Skeletal muscle satellite cell (primary cell): ENCODE measurements at regions not wholly inside any gene's neighbourhood (a gene's known extent, or its start where the extent isn't known, plus 50 kb on each side); places are given as distances from the start of the nearest gene placed in this dataset.

Source experiments
- H3K27me3 ChIP-seq: 2 replicates; pipeline ENCODE4 v1.7.0; 2013; ENCODE audit warnings: low read length; ENCODE audit not compliant: control insufficient read depth, insufficient read depth
- H3K36me3 ChIP-seq: 2 replicates; pipeline ENCODE4 v1.7.0; 2013; ENCODE audit warnings: mild to moderate bottlenecking, control low read depth, low read length; ENCODE audit not compliant: insufficient read depth
- H3K4me1 ChIP-seq: 2 replicates; pipeline ENCODE4 v1.7.0; 2013; ENCODE audit warnings: low read length; ENCODE audit not compliant: control insufficient read depth, insufficient read depth
- H3K4me2 ChIP-seq: 2 replicates; pipeline ENCODE4 v1.7.0; 2013; ENCODE audit warnings: mild to moderate bottlenecking, low read length
- H3K4me3 ChIP-seq: 2 replicates; pipeline ENCODE4 v1.7.0; 2013; ENCODE audit warnings: low read length
- H3K9ac ChIP-seq: 2 replicates; pipeline ENCODE4 v1.7.0; 2013; ENCODE audit warnings: mild to moderate bottlenecking, low read depth, low read length, moderate library complexity
- H3K9me3 ChIP-seq: replicated peaks from 2 replicates; pipeline ENCODE4 v1.7.0; 2013; ENCODE audit warnings: mild to moderate bottlenecking, control low read depth, low read length

- no peaks in the 10 kb centered on the region for H3K36me3 ChIP-seq
- no peak overlapping the region for H3K4me3 ChIP-seq
- no peaks in the 10 kb centered on the region for H3K4me1 ChIP-seq
- no peak overlapping the region for H3K9ac ChIP-seq
- H3K9me3 ChIP-seq, result no peaks in the 10 kb centered on the region
- no peak overlapping the region for H3K4me2 ChIP-seq
- H3K27me3 ChIP-seq, result no peaks in the 10 kb centered on the region
Observed at GRCh38 chr5:58145397-58145934, 314.4 kb downstream of the PLK2 start.

- H3K9ac ChIP-seq, result no peak overlapping the region
- no peaks in the 10 kb centered on the region for H3K9me3 ChIP-seq
- H3K4me1 ChIP-seq, result no peaks in the 10 kb centered on the region
- H3K36me3 ChIP-seq, result no peaks in the 10 kb centered on the region
- no peaks in the 10 kb centered on the region for H3K27me3 ChIP-seq
- no peak overlapping the region for H3K4me3 ChIP-seq
- no peak overlapping the region for H3K4me2 ChIP-seq
Observed at GRCh38 chr5:58143727-58144126, 316.2 kb downstream of the PLK2 start.

GRCh38 chr5:58143181-58143580 lies 316.7 kb downstream of the PLK2 start:
- Histone ChIP-seq H3K9me3 (no peaks in the 10 kb centered on the region), H3K4me1 (no peaks in the 10 kb centered on the region), H3K36me3 (no peaks in the 10 kb centered on the region), H3K9ac (no peak overlapping the region), H3K4me2 (no peak overlapping the region), H3K4me3 (no peak overlapping the region), H3K27me3 (no peaks in the 10 kb centered on the region)

- no peaks in the 10 kb centered on the region for H3K27me3 ChIP-seq
- H3K9me3 ChIP-seq, result no peaks in the 10 kb centered on the region
- H3K36me3 ChIP-seq, result no peaks in the 10 kb centered on the region
- peaks cover 23% of the 10 kb centered on the region for H3K4me1 ChIP-seq
- H3K9ac ChIP-seq, result no peak overlapping the region
- H3K4me2 ChIP-seq, result no peak overlapping the region
- H3K4me3 ChIP-seq, result no peak overlapping the region
Observed at GRCh38 chr5:58138791-58139190, 321.1 kb downstream of the PLK2 start.

- Histone ChIP-seq H3K27me3 (no peaks in the 10 kb centered on the region), H3K4me1 (peaks cover 30% of the 10 kb centered on the region), H3K4me3 (no peak overlapping the region), H3K4me2 (peak overlapping the region; percentile 5), H3K36me3 (no peaks in the 10 kb centered on the region), H3K9ac (no peak overlapping the region), H3K9me3 (no peaks in the 10 kb centered on the region)
Observed at GRCh38 chr5:58136406-58136805, 323.5 kb downstream of the PLK2 start.

- no peak overlapping the region for H3K9ac ChIP-seq
- H3K27me3 ChIP-seq, result no peaks in the 10 kb centered on the region
- peak overlapping the region; percentile 5 for H3K4me2 ChIP-seq
- no peaks in the 10 kb centered on the region for H3K36me3 ChIP-seq
- no peak overlapping the region for H3K4me3 ChIP-seq
- peaks cover 30% of the 10 kb centered on the region for H3K4me1 ChIP-seq
- no peaks in the 10 kb centered on the region for H3K9me3 ChIP-seq
Observed at GRCh38 chr5:58135571-58136335, 324.1 kb downstream of the PLK2 start.

GRCh38 chr5:58133631-58134296 lies 326.1 kb downstream of the PLK2 start:
- no peaks in the 10 kb centered on the region for H3K27me3 ChIP-seq
- no peaks in the 10 kb centered on the region for H3K9me3 ChIP-seq
- no peak overlapping the region for H3K4me3 ChIP-seq
- H3K4me1 ChIP-seq, result peaks cover 30% of the 10 kb centered on the region
- peak overlapping the region; percentile 34 for H3K4me2 ChIP-seq
- no peaks in the 10 kb centered on the region for H3K36me3 ChIP-seq
- H3K9ac ChIP-seq, result no peak overlapping the region

GRCh38 chr5:58133216-58133615 lies 326.7 kb downstream of the PLK2 start:
- Histone ChIP-seq H3K4me1 (peaks cover 30% of the 10 kb centered on the region), H3K36me3 (no peaks in the 10 kb centered on the region), H3K4me3 (no peak overlapping the region), H3K9ac (no peak overlapping the region), H3K9me3 (no peaks in the 10 kb centered on the region), H3K4me2 (peak overlapping the region; percentile 34), H3K27me3 (no peaks in the 10 kb centered on the region)

GRCh38 chr5:58127255-58128220 lies 332.3 kb downstream of the PLK2 start:
- no peaks in the 10 kb centered on the region for H3K36me3 ChIP-seq
- H3K4me3 ChIP-seq, result no peak overlapping the region
- H3K9ac ChIP-seq, result no peak overlapping the region
- no peaks in the 10 kb centered on the region for H3K27me3 ChIP-seq
- no peak overlapping the region for H3K4me2 ChIP-seq
- H3K4me1 ChIP-seq, result peaks cover 7% of the 10 kb centered on the region
- no peaks in the 10 kb centered on the region for H3K9me3 ChIP-seq

GRCh38 chr5:58123501-58123900 lies 336.4 kb downstream of the PLK2 start:
- Histone ChIP-seq H3K27me3 (no peaks in the 10 kb centered on the region), H3K4me3 (no peak overlapping the region), H3K4me1 (peaks cover 7% of the 10 kb centered on the region), H3K9ac (no peak overlapping the region), H3K4me2 (no peak overlapping the region), H3K36me3 (no peaks in the 10 kb centered on the region), H3K9me3 (no peaks in the 10 kb centered on the region)

GRCh38 chr5:58122848-58123392 lies 337.0 kb downstream of the PLK2 start:
- H3K4me3 ChIP-seq, result no peak overlapping the region
- H3K27me3 ChIP-seq, result no peaks in the 10 kb centered on the region
- H3K4me2 ChIP-seq, result no peak overlapping the region
- no peaks in the 10 kb centered on the region for H3K36me3 ChIP-seq
- no peak overlapping the region for H3K9ac ChIP-seq
- no peaks in the 10 kb centered on the region for H3K9me3 ChIP-seq
- H3K4me1 ChIP-seq, result peaks cover 6% of the 10 kb centered on the region
